ENCODE measurements at regions not wholly inside any gene's neighbourhood (a gene's known extent, or its start where the extent isn't known, plus 50 kb on each side); places are given as distances from the start of the nearest gene placed in this dataset.

GRCh38 chr2:23323917-23324680 is 60.9 kb upstream of the KLHL29 start:
- TF ChIP-seq CTCF (IDR thresholded peaks at IDR 0.05; ENCODE audit: low read depth, low read length), result no peak
- no peak overlapping the region for H3K4me3 ChIP-seq (ENCODE audit: low read depth, low read length)

- H3K4me3 ChIP-seq (ENCODE audit: low read depth, low read length), result no peak overlapping the region
- no peak for TF ChIP-seq CTCF (IDR thresholded peaks at IDR 0.05; ENCODE audit: low read depth, low read length)
These were observed 58.6 kb upstream of the KLHL29 start for GRCh38 chr2:23326330-23326729.

DNA sequence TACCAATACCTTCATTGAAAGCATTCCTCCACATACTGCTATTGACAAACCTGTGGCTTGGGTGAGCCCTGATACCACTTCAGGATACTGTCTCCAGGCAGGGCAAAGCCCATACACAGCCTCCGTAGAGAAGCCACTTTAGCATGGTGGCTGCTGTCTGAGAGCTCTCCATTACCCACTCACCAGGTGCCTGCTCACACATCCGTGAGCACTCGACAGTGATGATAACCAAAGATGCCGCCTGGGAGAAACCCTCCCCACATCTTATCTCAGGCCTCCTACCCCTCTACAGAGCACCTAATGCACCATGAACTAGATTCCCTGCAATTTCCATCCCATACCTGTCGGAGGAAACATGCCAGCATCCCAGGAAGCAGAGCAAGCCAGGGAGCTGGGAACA is 57.6 kb upstream of the KLHL29 start:
- no peak for TF ChIP-seq CTCF (IDR thresholded peaks at IDR 0.05; ENCODE audit: low read depth, low read length)
- no peak overlapping the region for H3K4me3 ChIP-seq (ENCODE audit: low read depth, low read length)

DNA sequence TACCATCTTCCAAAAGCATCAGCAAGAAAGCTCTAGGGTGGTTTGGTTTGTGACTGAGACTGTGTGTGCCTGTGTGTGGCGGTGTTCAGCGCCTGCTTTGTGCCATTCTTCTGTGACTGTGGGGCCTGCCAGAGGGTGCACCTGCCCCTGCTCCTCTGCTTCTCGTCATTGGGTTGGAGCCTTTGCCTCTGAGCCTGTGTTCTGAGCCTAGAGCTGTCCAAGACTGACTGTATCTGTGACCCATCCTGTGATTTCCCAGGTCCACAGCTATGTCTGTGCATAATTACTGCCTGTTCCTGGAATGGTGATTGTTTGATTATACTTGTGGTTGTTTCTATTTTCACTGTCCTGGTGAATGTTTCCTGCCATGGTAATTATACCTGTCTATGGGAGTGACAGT is 57.1 kb upstream of the KLHL29 start:
- TF ChIP-seq CTCF (IDR thresholded peaks at IDR 0.05; ENCODE audit: low read depth, low read length), result no peak

DNA sequence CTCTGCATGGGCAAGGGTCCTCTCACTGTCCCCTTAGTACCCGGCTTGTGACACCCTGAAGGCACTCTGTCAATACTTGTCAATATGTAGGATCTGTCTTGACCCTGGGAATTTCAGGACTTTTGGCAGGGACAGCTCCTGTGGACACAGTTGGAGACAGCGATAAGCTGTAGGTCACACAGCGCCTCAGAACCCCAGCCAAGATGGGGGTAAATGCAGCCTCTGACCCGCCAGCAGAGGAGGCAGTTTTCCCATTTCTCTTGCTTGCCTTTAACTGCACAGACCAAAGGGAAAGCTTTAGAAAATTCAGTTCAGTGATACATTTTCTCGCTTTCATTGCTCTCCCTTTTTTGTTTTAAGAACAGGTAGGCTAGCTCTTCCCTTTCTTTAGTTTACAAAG is 54.8 kb upstream of the KLHL29 start:
- no peak overlapping the region for H3K4me3 ChIP-seq (ENCODE audit: low read depth, low read length)
- no peak for TF ChIP-seq CTCF (IDR thresholded peaks at IDR 0.05; ENCODE audit: low read depth, low read length)

More for the DNA sequence above, 57.1 kb upstream of the KLHL29 start:
- no peak overlapping the region for H3K4me3 ChIP-seq (ENCODE audit: low read depth, low read length)
